ENCODE measurements at regions not wholly inside any gene's neighbourhood (a gene's known extent, or its start where the extent isn't known, plus 50 kb on each side); places are given as distances from the start of the nearest gene placed in this dataset.

- no peak for ATAC-seq
- DNase-seq: no peak
- no peaks in the 10 kb centered on the region for H3K9me3 ChIP-seq
- no peaks in the 10 kb centered on the region for H3K27me3 ChIP-seq
- no peak overlapping the region for H3K4me3 ChIP-seq
- no peak overlapping the region for H3K27ac ChIP-seq
- intact Hi-C loops (cut with DNase I; ENCODE audit: low total_unique reads) (no loop called here), in situ Hi-C loops (cut with MboI; ENCODE audit: low sequenced_read_pairs in 4 of 4) (no loop called here)
- TF ChIP-seq, protein P1, sequence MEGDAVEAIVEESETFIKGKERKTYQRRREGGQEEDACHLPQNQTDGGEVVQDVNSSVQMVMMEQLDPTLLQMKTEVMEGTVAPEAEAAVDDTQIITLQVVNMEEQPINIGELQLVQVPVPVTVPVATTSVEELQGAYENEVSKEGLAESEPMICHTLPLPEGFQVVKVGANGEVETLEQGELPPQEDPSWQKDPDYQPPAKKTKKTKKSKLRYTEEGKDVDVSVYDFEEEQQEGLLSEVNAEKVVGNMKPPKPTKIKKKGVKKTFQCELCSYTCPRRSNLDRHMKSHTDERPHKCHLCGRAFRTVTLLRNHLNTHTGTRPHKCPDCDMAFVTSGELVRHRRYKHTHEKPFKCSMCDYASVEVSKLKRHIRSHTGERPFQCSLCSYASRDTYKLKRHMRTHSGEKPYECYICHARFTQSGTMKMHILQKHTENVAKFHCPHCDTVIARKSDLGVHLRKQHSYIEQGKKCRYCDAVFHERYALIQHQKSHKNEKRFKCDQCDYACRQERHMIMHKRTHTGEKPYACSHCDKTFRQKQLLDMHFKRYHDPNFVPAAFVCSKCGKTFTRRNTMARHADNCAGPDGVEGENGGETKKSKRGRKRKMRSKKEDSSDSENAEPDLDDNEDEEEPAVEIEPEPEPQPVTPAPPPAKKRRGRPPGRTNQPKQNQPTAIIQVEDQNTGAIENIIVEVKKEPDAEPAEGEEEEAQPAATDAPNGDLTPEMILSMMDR (IDR thresholded peaks at IDR 0.05 in 4 of 5, conservative IDR thresholded peaks at IDR 0.05 in 1 of 5): no peak
- TF ChIP-seq POLR2A (IDR thresholded peaks at IDR 0.05): no peak
- no peaks in the 10 kb centered on the region for H3K36me3 ChIP-seq
- H3K4me1 ChIP-seq: peaks cover 9 to 10% of the 10 kb centered on the region in 2 donors
Measured at GRCh38 chr11:115724666-115725065, 220.5 kb upstream of the CADM1 start.

- intact Hi-C loops (cut with DNase I; ENCODE audit: low total_unique reads): no loop called here
- no peaks in the 10 kb centered on the region for H3K36me3 ChIP-seq
- no peak for TF ChIP-seq POLR2A (IDR thresholded peaks at IDR 0.05)
- TF ChIP-seq, protein P1 (IDR thresholded peaks at IDR 0.05 in 4 of 5, conservative IDR thresholded peaks at IDR 0.05 in 1 of 5): no peak
- H3K27ac ChIP-seq: no peak overlapping the region
- H3K27me3 ChIP-seq: no peaks in the 10 kb centered on the region
- ATAC-seq (no peak), DNase-seq (no peak)
- H3K9me3 ChIP-seq: no peaks in the 10 kb centered on the region
- in situ Hi-C loops (cut with MboI; ENCODE audit: low sequenced_read_pairs in 4 of 4): no loop called here
- no peak overlapping the region for H3K4me3 ChIP-seq
- H3K4me1 ChIP-seq: peaks cover 9 to 10% of the 10 kb centered on the region in 2 donors
Measured at GRCh38 chr11:115722711-115723110, 218.5 kb upstream of the CADM1 start.

DNA sequence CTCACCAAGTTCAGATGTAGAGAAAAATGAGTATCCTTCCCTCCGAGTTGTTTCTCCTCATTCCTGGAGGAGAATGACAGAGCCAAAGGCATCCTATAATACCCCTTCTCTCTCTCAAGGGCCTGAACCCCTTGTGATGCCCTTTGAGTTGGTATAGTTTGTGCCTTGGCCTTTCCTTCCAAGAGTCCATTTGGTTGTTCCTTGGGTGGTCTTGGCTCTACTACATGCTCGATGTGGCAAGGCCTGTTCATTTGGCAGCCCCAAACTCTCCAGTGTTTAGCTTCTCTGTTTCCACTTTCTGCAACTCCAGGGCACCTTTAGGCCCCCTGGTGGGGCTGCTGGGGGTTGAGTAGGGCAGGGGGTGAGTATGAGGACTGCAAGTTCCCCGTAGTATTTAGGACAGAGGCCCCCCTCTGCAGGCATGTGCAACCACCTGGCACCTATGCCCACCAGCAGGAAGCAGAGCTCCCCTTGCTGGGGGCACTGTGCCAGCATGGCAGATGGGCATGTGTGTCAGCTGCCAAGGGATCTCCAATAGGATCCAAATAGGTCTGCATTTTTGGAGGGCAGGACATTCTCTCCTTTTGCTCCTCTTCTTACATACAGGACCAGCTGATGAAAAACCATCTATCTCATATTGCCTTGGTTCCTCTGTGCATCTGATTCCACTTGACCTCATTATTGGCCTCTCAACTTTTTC lies 217.2 kb upstream of the CADM1 start:
- Histone ChIP-seq H3K27me3 (no peaks in the 10 kb centered on the region), H3K27ac (no peak overlapping the region), H3K4me1 (peaks cover 9 to 10% of the 10 kb centered on the region in 2 donors), H3K36me3 (no peaks in the 10 kb centered on the region), H3K4me3 (no peak overlapping the region), H3K9me3 (no peaks in the 10 kb centered on the region)
- in situ Hi-C loops (cut with MboI; ENCODE audit: low sequenced_read_pairs in 4 of 4): no loop called here
- intact Hi-C loops (cut with DNase I; ENCODE audit: low total_unique reads): no loop called here
- no peak for DNase-seq
- no peak for ATAC-seq
- no peak for TF ChIP-seq POLR2A (IDR thresholded peaks at IDR 0.05)

- DNase-seq (no peak), ATAC-seq (no peak)
- intact Hi-C loops (cut with DNase I; ENCODE audit: low total_unique reads): no loop called here
Measured at GRCh38 chr11:115720602-115721245, 216.5 kb upstream of the CADM1 start.

GRCh38 chr11:115718945-115719344 lies 214.7 kb upstream of the CADM1 start:
- H3K4me3 ChIP-seq: no peak overlapping the region
- H3K27ac ChIP-seq: no peak overlapping the region
- no peaks in the 10 kb centered on the region for H3K9me3 ChIP-seq
- DNase-seq: no peak
- in situ Hi-C loops (cut with MboI; ENCODE audit: low sequenced_read_pairs in 4 of 4): no loop called here
- intact Hi-C loops (cut with DNase I; ENCODE audit: low total_unique reads): no loop called here
- no peaks in the 10 kb centered on the region for H3K36me3 ChIP-seq
- TF ChIP-seq, protein P1 (IDR thresholded peaks at IDR 0.05 in 4 of 5, conservative IDR thresholded peaks at IDR 0.05 in 1 of 5): no peak
- TF ChIP-seq POLR2A (IDR thresholded peaks at IDR 0.05): no peak
- ATAC-seq: no peak
- H3K27me3 ChIP-seq: no peaks in the 10 kb centered on the region
- peaks cover 9 to 10% of the 10 kb centered on the region in 2 donors for H3K4me1 ChIP-seq

More at GRCh38 chr11:115720602-115721245, 216.5 kb upstream of the CADM1 start:
- no peak overlapping the region for H3K4me3 ChIP-seq
- peaks cover 9 to 10% of the 10 kb centered on the region in 2 donors for H3K4me1 ChIP-seq
- no peak overlapping the region for H3K27ac ChIP-seq
- in situ Hi-C loops (cut with MboI; ENCODE audit: low sequenced_read_pairs in 4 of 4): no loop called here
- no peaks in the 10 kb centered on the region for H3K36me3 ChIP-seq
- H3K27me3 ChIP-seq: no peaks in the 10 kb centered on the region
- H3K9me3 ChIP-seq: no peaks in the 10 kb centered on the region
- no peak for TF ChIP-seq POLR2A (IDR thresholded peaks at IDR 0.05)
- TF ChIP-seq, protein P1 (IDR thresholded peaks at IDR 0.05 in 4 of 5, conservative IDR thresholded peaks at IDR 0.05 in 1 of 5): no peak

Measured in gastrocnemius medialis (tissue), 4 donors.